H54 (cell line): ENCODE measurements at regions not wholly inside any gene's neighbourhood (a gene's known extent, or its start where the extent isn't known, plus 50 kb on each side); places are given as distances from the start of the nearest gene placed in this dataset.

Experiments
- DNase-seq: peaks from one replicate; pipeline ENCODE4 v3.0.0; 2011; ENCODE audit warnings: low spot score, mixed read lengths; ENCODE audit not compliant: insufficient read length
- FAIRE-seq: peaks from 3 replicates; lab custom pipeline; 2011; peaks lifted over from hg19 to GRCh38; lab: Jason Lieb, UNC
- POLR2A ChIP-seq: IDR thresholded peaks from 2 replicates; pipeline ENCODE4 v1.6.1; 2011; ENCODE audit warnings: low read depth, mild to moderate bottlenecking, low read length

DNA sequence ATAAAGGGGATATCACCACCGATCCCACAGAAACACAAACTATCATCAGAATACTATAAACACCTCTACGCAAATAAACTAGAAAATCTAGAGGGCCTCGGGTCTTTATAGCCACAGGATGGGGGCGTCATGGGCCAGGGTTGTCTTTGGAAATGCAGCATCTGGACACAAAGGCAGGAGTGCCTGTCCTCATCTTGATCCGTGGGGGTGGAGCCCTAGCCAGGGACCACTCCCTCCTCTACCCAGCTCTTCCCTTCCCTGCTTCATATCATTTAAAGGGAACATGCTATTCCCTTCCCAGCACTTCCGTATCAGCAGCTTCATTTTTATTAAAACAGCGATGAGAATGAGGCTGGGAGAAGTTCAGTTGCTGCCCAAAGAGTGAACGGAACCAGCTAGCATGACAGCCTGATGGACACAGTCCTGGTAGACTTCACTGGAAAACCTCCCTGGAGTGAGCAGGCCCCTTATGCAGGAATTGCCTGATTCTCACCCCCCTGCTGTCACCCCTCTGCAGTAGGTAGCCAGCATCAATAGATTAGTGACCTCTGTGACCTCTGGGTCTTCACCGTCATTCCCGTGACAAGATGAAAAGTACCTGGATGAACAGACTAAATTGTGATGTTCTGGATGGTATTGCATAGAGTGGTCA is 251.4 kb upstream of the RGS6 start:
- FAIRE-seq: no peak
- DNase-seq: no peak
- TF ChIP-seq POLR2A: no peak

- no peak for DNase-seq
- no peak for FAIRE-seq
- TF ChIP-seq POLR2A: no peak
Observed at GRCh38 chr14:71682337-71682736, 249.9 kb upstream of the RGS6 start.

DNA sequence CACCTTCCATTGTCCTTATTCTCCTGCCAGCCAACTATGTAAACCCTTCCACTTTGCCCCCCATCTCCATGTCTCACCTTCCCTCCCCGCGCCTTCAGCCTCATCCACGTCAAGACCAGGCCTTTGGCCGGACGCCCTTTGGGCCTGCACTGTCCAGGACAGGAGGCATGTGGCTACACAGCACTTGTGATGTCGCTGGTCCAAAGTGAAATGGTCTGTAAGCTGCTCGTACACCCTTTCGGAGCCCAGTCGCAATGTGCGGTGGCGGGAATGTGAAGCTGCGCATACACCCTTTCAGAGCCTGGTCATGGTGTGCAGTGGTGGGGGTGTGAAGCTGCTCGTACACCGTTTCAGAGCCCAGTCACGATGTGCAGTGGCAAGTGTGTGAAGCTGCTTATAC is 247.9 kb upstream of the RGS6 start:
- DNase-seq (no peak), FAIRE-seq (no peak)
- no peak for TF ChIP-seq POLR2A

DNA sequence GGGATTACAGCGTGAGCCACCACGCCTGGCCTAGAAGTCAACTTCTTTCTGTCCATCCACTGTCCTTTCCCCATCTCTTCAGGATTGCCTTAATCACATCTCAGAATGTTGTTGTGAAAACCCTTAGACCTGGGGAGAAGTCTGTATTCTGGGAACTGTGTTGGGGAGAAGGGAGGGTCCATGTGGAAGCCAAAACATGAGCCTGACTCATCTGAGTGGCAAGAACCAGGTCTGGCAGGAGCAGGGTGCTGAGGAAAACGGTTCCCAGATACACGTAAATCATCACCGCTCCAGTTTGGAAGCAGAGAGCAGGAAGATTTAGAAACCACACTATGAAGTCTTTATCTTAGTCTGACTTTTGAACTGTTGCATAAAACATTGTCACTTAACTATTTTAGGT is 245.6 kb upstream of the RGS6 start:
- no peak for TF ChIP-seq POLR2A
- DNase-seq (no peak), FAIRE-seq (no peak)

DNA sequence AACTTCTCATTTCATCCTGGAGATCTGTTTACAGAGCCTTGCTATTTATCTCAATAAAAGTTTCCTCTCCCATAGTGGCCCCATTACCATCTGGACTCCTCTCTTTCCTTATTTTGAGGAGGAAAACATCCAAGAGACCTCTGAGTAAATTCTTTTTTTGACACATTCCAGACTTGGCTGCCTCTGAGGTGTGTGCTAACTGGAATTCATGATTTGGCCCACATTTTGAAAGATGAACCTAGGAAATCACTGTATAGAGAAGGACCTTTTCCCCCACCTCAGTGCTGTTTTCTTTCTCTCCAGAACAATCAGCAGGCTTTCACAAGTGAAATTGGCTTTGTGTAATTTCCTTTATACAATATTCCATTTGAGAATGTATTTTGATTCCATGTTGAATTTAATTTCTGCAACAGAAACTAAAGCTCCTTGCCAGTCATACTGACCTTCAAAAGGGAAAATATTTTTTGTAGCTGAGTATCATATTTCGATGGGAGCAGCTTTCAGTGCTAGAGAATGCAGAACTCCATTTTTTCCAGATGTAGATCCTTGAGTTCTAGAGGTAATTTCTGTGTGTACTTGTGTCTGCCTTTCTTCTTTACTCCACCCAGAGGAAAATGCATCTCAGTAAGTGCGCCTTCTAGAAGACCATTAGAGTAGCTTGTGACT is 244.9 kb upstream of the RGS6 start:
- no peak for TF ChIP-seq POLR2A
- FAIRE-seq (no peak), DNase-seq (no peak)

- no peak for DNase-seq
- FAIRE-seq: no peak
- TF ChIP-seq POLR2A: no peak
Observed at GRCh38 chr14:71688576-71688975, 243.7 kb upstream of the RGS6 start.

DNA sequence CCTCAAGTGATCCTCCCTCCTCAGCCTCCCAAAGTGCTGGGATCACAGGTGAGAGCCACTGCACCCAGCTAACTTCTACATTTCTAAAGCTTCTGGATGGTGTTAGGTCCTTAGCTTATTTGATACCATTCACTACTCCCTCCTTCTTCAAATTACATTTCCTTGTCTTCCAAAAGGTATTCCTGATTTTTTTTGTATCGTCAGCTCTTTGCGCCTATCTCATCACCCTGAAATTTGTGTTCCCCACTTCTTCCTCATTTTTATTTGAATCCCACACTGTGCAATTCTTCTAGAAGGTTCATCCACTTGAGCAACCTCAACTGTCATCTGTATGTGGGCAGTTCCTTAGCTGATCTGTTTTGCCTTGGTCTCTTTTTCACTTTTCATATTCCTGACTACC is 241.8 kb upstream of the RGS6 start:
- no peak for FAIRE-seq
- DNase-seq: no peak
- TF ChIP-seq POLR2A: no peak

GRCh38 chr14:71692496-71692895 is 239.7 kb upstream of the RGS6 start:
- FAIRE-seq (peak; percentile 84), DNase-seq (peak; percentile 20)
- TF ChIP-seq POLR2A: no peak

- TF ChIP-seq POLR2A: no peak
- FAIRE-seq (no peak), DNase-seq (no peak)
Observed at GRCh38 chr14:71693381-71693780, 238.8 kb upstream of the RGS6 start.

DNA sequence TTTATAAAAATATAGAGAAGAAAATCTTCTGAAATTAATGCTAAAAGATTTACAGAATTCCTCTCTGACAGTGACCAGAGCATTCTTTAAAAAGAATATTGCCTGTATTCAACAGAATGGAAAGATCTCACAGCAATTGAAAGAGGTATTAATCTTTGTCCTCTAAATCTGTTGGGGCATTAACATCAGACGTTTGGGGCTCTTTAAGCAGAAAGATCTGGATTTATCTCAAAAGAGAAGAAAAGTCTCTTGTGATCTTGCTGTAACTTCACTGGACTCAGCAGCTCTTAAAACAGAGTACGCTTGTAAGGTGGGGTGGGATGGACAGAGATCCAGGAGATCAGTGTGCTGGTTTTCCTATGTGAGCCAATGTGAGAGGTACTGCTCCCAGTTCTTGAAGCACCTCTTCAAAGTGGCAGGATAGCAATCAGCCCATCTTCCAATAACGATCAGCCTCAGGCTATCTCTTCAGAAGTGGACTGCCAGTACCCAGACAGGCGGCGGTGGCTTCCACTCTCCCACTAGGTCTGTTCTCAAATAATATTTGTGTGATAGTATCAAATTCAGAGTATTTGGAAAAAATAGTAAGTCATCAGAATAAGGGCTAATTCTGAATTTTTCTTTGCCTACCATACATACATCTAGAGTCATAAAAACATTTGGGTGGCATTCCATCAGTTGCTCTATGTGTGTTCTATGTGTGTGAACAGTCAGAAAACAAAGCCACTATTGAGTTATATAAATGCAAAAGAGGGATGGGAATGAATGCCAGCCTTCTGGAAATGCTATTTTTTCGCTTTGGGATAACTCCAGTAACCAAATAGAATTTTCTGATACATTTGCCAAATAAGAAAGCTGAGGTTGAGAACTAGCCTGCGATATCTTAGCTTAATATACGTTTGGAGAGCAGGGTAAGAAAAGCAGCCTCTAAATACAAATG is 237.4 kb upstream of the RGS6 start:
- no peak for FAIRE-seq
- no peak for DNase-seq
- TF ChIP-seq POLR2A: no peak

DNA sequence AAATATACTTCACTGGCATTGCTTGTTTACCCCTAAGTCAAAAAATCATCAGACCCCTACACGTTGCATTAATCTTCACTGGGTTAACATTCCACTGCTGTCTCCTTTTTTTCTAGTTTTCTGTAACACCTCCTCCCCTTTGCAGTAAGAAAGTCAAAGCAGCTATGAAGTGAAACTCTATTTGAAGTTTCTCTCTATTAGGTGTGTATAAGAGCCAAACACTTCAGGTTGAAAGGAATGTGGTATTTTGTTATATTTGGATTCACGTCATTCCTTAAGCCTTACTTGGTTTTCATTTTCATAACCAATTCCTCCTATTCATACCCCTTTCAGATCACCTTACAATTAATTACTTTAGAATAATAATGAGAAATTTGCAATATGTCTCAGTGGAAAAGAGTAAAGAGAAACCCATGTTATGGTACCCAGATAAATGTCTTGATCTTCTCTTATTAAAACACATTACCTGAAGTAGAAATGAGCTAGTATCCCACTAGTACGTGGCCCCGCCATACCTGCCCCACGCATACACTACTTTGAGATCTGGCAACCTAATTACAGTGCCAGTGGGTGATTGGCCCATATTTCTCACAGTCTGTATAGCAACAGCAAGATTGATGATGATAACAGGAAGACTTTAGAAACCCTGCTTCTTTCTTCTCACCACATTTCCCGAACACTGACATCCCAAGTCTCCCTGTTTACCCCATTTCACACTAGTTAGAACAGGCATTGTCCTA is 236.4 kb upstream of the RGS6 start:
- no peak for FAIRE-seq
- no peak for TF ChIP-seq POLR2A

GRCh38 chr14:71698027-71698426 is 234.2 kb upstream of the RGS6 start:
- FAIRE-seq: no peak

More for the DNA sequence above, 236.4 kb upstream of the RGS6 start:
- no peak for DNase-seq

GRCh38 chr14:71698673-71699072 is 233.6 kb upstream of the RGS6 start:
- DNase-seq (no peak), FAIRE-seq (no peak)
- no peak for TF ChIP-seq POLR2A

More at GRCh38 chr14:71698027-71698426, 234.2 kb upstream of the RGS6 start:
- DNase-seq: no peak
- no peak for TF ChIP-seq POLR2A
